ENCODE measurements at regions not wholly inside any gene's neighbourhood (a gene's known extent, or its start where the extent isn't known, plus 50 kb on each side); places are given as distances from the start of the nearest gene placed in this dataset.
"Not testable (repeated sequence)": the region's sequence is repeated elsewhere in the genome, so short reads cannot be mapped to it uniquely, and the experiment has no call there.

GRCh38 chr16:9661336-9662017, 520.8 kb downstream of the GRIN2A start:
- no peak for DNase-seq

DNA sequence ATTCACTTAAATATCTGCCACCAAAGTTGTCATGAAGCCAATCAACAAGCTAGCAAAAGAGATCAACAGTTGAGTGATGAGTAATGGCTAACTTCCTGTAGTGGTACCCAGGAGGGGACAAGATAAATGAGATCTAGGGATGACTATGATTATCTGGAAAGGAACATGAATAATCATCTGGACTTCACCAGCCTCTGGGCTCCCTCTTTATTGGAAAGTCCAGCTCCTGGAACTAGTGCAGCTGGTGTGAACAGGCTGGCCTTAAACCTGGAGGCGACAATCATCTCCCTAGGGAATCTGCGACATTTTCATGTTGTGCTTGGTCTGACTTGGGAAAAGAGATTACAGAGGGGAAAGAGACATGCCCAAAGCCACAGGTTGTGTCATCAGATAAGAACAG, 518.6 kb downstream of the GRIN2A start:
- no peak for DNase-seq

- DNase-seq = no peak
Observed at GRCh38 chr16:9665851-9666271, 516.4 kb downstream of the GRIN2A start.

GRCh38 chr16:9666834-9667480, 515.3 kb downstream of the GRIN2A start:
- no peak for DNase-seq

DNA sequence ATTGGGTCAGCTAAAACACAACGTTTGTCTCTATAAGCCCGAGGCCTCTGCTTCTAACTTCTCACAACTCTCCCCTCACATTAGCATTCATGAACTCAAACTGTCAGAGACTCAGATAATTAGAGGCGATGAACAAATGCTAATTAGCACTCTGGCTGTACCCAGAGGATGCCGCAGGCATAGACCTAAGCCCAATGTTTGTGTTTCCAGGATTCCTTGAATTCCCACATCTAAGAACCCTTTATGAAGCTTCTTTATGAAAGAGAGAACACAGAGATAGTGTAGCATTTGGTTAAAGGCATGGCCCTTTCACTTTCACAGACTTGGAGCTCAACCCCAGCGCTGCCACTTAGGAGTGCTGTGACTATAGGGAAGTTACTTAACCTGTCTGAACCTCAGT, 512.2 kb downstream of the GRIN2A start:
- no peak for DNase-seq

DNA sequence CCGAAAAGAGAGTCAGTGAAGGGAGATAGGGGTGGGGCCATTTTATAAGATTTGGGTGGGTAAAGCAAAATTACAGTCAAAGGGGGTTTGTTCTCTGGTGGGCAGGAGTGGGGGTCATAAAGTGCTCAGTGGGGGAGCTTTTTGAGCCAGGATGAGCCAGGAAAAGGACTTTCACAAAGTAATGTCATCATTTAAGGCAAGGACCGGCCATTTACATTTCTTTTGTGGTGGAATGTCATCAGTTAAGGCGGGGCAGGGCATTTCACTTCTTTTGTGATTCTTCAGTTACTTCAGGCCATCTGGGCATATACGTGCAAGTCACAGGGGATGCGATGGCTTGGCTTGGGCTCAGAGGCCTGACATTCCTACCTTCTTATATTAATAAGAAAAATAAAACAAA, 511.6 kb downstream of the GRIN2A start:
- not testable (repeated sequence) for DNase-seq

- not testable (repeated sequence) for DNase-seq
Observed at GRCh38 chr16:9676560-9677300, 505.5 kb downstream of the GRIN2A start.

DNA sequence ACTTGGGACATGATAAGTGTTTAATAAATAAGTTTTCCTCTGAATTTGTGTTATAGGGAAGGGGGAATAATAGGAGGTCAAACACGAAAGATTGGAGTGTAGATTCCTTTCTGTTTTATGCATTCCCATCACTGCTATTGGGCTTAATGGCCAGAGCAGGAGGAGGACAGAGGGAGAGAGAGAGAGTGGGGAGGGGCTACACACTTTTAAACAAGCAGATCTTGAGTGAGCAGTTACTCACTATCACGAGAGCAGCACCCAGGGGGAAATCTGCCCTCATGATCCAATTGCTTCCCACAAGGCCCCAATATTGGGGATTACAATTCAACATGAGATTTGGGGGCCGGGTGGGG, 505.0 kb downstream of the GRIN2A start:
- DNase-seq = no peak

DNA sequence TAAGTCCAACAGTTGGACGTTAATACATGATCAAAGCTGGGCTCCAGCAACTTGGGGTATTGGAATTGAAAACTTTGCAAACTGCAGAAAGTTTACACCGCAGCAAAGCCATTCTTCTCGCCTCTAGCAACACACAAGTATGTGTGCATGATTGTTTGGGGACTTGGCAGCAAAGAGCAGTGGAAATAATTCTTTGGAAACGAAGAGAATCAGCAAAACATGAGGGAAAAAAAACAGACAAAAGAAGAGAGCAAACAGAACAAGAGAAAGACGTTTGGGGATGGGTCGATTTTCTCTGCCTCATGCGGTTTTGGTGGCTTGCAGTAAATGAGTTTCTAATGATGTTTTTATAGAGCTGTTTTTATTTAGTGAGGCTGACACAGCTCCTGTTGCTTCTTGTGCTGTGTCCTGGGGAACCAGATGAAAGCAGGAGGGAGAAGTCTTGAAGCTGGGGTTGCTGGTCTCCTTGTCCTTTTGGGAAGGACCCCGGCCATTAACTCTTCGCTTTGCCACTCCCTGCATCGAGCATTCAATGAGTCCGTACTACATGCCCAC, 502.9 kb downstream of the GRIN2A start:
- DNase-seq = no peak

DNA sequence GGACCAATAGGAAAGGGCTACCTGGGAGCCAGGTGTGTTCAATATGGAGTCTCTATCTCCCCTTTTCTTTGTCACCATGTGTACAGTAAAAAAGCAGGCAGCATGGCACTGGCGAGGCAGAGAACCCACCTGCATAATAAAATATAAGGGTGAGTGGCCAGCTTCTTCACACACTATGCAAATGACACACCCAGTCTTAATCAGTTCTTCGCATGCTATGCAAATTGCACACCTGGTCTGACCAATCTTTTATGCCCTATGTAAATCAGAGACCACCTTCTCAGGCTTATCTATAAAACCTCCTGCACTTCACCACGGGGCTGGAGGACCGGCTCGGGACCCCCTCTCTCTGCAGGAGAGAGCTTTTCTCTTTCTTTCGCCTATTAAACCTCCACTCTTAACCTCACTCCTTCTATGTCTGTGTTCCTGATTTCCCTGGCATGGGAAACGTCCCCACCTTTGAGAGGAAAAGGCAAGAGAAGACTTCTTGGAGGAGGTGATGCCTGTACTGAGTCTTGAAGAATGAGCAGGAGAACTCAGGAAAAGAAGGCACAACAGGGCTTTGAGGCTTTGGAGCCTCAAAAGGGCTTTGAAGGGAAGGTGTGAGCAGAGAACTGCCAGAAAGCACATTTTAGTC, 502.1 kb downstream of the GRIN2A start:
- DNase-seq = peak; percentile 43

DNA sequence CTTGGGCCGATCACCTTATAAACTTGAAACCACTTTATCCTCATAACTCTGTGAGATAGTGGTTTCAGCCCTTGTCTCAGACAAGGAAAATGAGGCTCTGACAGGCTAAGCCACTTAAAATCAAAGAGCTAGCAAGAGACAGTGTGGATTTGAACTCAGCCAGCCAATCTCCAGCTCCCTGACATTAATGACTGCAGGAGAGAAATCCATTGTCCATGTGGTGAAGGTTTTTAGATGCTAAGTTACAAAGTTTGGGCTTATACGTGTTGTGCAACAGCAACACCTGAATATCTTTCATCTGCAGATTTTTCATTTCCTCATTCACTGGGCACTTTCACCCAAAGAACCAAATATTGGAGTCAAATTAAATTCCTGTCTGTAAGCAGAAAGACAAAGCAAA, 501.3 kb downstream of the GRIN2A start:
- DNase-seq = no peak

DNA sequence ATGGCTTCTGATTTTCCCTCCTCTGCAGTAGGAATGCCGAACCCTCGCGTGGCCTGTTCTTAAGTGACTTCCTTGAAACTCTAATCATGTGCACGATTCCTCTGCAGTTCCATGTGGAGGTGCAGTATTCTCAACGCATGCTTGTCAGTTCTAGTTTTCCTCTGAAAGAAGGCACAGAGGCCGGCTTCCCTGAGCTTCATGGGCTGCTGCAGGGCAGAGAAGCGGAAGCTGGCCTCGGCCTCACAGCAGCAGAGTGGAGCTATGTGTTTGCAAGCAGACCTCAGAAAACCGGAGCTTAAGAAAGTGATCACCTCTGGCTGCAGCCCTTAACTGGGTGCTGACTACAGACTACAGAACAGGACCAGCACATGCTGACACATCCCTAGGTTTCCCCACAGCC, 500.7 kb downstream of the GRIN2A start:
- DNase-seq = no peak

DNA sequence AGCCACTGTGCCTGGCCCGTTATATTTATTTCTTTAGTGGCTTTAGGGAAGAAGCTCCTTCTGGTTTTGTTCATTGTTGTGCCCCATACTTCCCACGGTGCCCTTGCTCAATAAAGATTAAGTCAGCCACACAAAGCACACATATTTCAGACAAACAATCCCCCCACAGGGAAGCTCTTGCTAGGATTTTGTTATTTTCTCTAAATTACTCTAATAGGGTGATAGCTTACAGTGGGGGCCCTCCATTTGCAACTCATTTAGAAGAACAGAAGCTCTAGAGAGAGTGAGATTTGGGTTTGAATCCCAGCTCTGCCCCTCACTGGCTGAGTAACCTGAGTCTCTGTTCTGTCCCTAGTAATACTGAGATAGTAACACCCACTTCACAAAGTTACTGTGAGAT, 499.9 kb downstream of the GRIN2A start:
- no peak for DNase-seq

- DNase-seq = no peak
Observed at GRCh38 chr16:9683677-9684076, 498.6 kb downstream of the GRIN2A start.

- no peak for DNase-seq
Observed at GRCh38 chr16:9687737-9688319, 494.4 kb downstream of the GRIN2A start.

GRCh38 chr16:9689597-9689996, 492.6 kb downstream of the GRIN2A start:
- DNase-seq = no peak

GRCh38 chr16:9695152-9695551, 487.1 kb downstream of the GRIN2A start:
- DNase-seq = no peak
